Mammary epithelial cell (primary cell): ENCODE measurements at regions not wholly inside any gene's neighbourhood (a gene's known extent, or its start where the extent isn't known, plus 50 kb on each side); places are given as distances from the start of the nearest gene placed in this dataset.

ENCODE experiments used
- CTCF ChIP-seq, 2 donors: IDR thresholded peaks in 1 of 2; conservative IDR thresholded peaks in 1 of 2; 2 replicates each; pipeline ENCODE4 v1.5.1; 2011 to 2012; ENCODE audit warnings: inconsistent platforms in 2 of 2, low read length in 2 of 2, mild to moderate bottlenecking in 2 of 2, control low read depth in 1 of 2, low read depth in 1 of 2; ENCODE audit not compliant: insufficient read depth in 1 of 2; ENCODE audit errors: extremely low read depth in 1 of 2
- EZH2 ChIP-seq: IDR thresholded peaks from 2 replicates; pipeline ENCODE4 v1.6.1; 2012; ENCODE audit warnings: low read length, inconsistent platforms, borderline replicate concordance

- TF ChIP-seq CTCF (conservative IDR thresholded peaks at IDR 0.05 in 1 of 2, IDR thresholded peaks at IDR 0.05 in 1 of 2; ENCODE audit: extremely low read depth in 1 of 2, insufficient read depth in 1 of 2, low read depth in 1 of 2, low read length in 2 of 2) (no peak), EZH2 (no peak)
Measured at GRCh38 chr5:12459326-12459725, 555.1 kb upstream of the CTNND2 start.
